Cardiac septum (tissue), 1 donor: ENCODE measurements at regions not wholly inside any gene's neighbourhood (a gene's known extent, or its start where the extent isn't known, plus 50 kb on each side); places are given as distances from the start of the nearest gene placed in this dataset.
"Not testable (repeated sequence)": the region's sequence is repeated elsewhere in the genome, so short reads cannot be mapped to it uniquely, and the experiment has no call there.

ENCODE experiments used
- DNase-seq: peaks from one replicate; pipeline ENCODE4 v3.0.0-alpha.2; 2020; ENCODE audit warnings: low spot score
- intact Hi-C: fragments of 100-400 bp; cut with DNase I; formaldehyde crosslinking; loops from one replicate; pipeline ENCODE4 v1.14.0; 2022
- donor health status: DM: no; HTN: no; CAD: no.

DNA sequence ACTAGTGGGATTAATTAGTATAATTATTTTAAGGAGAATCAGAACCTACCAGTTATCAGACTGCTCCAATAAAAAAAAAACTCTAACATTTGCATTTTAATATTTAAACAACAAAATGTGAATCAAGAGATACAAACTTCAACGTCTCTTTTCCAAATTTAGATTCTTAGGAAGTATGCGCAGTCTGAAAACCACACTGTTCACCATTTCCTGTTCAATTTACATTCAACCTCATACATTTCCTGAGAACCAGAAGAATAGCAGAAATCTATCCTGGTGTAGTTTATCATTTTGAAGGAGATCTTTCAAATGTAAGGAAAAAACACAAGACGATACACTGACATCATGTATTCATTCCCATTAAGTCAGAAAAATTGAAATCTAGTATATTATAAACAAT is 869.2 kb downstream of the EFNA5 start:
- intact Hi-C loops = no loop called here

DNA sequence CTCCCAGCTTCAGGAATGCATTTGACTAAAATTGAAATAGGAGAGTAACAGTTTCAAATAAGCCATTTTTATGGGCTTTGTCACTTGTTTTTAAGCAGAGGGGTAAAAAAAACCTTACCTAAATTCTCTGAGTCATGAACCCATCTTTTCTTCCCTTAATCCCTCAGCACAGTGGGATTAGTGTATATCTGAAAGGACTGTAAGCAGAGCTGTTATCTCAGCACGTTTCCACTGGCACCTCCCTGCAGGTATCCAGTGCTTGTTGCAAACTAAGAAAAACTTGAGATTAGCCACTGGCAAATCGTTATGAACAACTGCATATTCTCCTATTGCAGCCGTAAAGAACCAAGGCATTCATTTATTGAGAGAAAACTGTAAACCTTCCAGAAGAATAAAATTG is 872.7 kb downstream of the EFNA5 start:
- intact Hi-C loops = no loop called here
- DNase-seq = no peak

More for the DNA sequence above, 869.2 kb downstream of the EFNA5 start:
- no peak for DNase-seq

DNA sequence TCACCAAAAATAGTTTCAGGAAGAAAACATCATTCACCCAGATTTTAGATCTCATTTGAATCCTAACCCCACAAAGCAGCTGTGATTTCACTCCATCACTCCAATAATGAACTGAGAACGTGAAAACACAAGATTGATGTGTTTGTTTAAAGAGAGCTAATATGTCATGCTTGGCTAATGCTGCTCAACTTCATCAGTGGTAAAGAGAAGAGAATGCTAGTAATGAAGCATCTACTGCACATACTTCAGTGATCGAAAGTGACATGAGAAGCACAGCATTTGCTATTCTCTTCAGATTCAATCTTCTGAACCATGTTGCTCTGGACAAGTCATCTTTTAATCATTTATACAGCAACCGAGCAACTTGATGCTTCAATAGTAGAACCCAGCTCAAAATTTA is 874.7 kb downstream of the EFNA5 start:
- DNase-seq = no peak
- intact Hi-C loops = no loop called here

DNA sequence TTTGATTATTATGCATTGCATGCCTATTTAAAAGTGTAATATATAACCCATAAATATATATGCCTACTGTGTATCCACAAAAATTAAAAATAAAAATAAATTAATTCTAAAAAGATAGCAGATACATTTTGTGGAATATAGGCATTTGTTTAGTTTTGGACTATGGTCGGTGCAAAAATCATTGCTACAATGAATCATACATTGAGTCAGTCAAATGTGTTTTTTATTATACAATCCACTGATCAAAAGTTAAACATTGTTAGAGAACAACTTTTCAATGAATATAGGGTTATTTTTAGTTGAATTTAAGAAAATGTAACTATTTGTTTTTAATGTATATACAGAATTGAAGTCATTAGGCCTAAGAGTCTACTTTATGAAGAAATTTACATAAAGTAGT is 885.9 kb downstream of the EFNA5 start:
- no peak for DNase-seq
- intact Hi-C loops = no loop called here

DNA sequence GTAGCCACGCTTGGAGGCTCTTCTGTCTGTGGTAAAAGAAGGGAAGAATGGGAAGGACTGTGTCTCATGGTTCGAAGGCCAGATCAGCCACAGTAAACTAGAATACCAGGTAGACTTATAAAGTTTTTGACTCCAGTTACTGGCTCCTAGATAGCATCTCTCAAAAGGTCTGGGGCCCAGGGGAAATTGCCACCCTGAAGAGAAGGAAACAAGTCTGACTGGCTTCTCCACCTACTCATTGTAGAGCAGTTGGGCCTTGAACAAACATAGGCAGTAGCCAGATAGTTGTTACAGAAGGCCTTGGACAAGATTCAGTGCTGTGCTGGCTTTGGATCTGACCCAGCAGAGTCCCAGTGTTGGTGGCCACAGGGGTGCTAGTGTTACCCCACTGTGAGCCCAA is 890.4 kb downstream of the EFNA5 start:
- intact Hi-C loops = no loop called here

DNA sequence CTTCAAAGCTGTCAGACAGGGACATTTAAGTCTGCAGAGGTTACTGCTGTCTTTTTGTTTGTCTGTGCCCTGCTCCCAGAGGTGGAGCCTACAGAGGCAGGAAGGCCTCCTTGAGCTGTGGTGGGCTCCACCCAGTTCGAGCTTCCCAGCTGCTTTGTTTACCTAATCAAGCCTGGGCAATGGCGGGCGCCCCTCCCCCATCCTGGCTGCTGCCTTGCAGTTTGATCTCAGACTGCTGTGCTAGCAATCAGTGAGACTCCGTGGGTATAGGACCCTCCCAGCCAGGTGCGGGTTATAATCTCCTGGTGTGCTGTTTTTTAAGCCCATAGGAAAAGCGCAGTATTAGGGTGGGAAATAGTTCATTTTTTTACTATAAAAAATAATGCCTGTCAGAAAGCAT is 894.2 kb downstream of the EFNA5 start:
- intact Hi-C loops, DNase-seq: not testable (repeated sequence)

More for the DNA sequence above, 890.4 kb downstream of the EFNA5 start:
- DNase-seq = no peak

DNA sequence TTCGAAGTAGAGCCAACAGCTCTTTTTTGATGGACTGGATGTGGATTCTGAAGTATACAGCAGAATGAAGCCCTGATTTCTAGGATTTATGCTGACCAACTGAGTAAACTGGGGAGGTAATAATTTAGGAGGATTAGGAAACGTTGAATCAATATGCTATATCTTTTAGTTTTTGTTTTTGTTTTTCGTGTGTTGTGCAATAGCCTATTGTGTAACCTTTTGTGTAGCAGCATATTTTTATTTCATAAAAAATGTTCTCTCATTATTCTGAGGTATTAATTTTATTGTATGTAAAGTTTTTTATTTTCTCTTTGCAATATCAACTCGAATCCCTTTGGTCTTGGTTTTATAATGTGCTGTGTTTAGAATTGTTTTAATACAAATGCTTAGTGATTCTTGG is 902.3 kb downstream of the EFNA5 start:
- intact Hi-C loops = no loop called here
- DNase-seq = no peak

DNA sequence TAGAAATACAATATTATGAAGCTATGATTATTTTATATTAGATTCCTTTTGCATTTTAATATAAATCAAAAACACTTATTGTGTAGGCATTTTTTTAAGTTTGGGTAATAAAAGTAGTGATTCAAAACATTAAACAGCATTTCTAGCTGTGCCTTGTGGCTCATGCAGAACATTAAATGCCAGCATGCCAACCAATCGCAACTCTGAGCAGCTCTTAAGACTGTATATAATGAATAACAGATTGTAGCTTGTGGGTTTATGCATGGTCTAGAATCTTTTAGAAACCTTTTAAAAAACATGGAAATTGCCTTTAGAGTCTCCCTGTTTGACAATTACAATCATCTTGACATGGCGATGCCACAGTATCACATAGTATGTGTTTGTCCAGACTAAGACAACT is 903.8 kb downstream of the EFNA5 start:
- DNase-seq = no peak
- intact Hi-C loops = no loop called here

DNA sequence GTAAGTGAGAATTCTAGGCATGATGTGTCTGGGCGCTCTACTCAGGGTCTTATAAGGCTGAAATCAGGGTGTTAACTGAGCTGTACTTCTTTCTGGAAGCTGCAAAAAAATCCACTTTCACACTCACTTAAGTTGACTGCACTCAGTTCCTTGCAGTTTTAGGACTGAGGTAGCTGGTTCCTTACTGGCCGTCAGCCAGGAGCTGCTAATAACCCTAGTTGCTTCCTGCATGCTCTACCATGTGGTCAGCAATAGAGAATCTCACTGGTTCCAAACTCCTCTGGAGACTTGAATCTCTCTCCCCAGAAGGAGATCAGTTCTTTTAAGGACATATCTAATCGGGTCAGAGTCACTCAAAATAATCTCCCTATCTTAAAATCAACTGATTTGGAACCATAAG is 911.2 kb downstream of the EFNA5 start:
- DNase-seq = no peak
- intact Hi-C loops = no loop called here

DNA sequence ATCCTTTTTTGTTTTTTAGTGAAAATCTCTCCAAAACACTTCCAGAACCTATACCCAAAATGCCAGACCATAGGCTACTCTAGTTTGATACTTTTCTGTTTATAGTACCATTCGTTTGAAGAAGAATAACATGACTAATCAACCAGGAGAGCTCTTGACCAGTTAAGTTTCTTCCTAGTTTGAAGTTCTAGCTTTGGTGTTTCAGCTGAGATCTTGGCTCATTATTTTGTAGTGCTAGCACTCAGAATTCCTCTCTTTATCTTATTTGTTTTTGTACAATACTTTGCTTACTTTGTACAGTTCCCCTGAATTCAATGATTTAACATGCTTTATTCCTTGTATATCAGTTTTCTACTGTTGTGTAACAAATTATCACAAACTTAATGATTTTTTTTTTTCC is 911.6 kb downstream of the EFNA5 start:
- intact Hi-C loops = no loop called here
- DNase-seq = no peak

DNA sequence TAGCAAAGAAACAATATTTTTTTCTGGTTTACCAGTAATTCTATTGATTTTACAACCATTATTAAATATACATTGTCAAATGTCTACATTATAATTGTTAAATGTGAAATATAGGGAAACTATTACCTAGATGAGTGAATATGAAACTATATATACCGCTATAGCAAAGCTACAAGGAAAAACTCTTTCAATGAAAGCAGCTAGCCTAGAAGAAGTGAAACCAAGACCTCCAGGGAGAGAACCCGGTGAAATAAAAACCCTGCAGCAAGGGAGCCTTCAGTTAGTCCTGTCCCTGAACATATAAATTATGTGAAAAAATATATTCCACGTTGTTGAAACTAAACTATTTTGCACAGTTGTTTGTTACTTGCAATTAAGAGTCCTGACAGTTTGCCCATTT is 913.1 kb downstream of the EFNA5 start:
- intact Hi-C loops = no loop called here
- DNase-seq = no peak

DNA sequence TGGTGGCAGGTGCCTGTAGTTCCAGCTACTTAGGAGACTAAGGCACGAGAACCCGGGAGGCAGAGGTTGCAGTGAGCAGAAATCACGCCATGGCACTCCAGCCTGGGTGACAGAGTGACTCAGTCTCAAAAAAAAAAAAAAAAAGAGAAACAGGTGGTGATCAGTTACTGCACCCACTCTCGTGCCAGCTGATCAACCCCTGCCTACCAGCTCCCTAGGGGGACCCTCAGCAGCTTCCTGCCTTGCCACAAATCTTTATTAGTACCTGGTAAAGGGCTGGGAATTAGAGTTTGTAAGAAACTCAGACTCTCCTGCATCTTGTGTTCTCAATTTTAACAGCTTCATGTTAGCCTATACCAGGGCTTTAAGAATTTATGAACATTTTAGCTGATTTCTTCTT is 914.9 kb downstream of the EFNA5 start:
- intact Hi-C loops = no loop called here
- no peak for DNase-seq

DNA sequence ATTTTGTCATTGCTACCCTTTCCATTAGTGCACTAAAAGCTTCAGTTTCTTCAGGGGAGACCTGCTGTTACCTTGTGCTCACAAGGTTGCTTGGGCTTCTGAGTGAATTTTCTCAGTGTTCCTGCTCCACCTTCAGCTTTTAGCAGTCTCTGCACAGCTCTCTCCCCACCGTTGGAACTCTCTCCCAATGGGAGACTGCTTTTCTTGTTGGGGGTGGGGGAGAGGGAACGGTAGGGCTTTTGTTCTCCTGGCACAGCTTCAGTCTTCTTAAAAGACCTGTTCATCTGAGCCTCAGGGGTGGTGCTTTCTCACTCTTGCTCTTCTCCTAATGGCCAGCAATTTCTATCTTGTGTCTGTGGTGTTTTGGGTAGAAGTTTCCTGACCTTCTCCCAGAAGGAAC is 915.7 kb downstream of the EFNA5 start:
- intact Hi-C loops = no loop called here
- no peak for DNase-seq

DNA sequence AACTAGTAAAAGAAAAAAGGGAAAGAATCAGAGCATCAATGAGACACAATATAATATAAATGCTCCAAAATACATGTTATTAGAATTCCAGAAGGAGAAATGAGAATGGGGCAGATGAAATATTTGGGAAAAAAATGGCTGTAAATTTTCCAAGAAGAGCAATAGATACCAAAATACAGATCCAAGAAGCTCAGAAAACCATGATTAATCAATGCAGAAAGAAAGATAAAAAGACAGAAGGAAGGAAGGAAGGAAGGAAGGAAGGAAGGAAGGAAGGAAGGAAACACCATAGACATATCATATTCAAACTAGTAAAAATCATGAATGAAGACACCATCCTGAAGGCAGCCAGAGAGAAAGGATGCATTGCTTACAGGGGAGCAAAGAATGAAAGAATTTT is 920.9 kb downstream of the EFNA5 start:
- intact Hi-C loops = no loop called here

DNA sequence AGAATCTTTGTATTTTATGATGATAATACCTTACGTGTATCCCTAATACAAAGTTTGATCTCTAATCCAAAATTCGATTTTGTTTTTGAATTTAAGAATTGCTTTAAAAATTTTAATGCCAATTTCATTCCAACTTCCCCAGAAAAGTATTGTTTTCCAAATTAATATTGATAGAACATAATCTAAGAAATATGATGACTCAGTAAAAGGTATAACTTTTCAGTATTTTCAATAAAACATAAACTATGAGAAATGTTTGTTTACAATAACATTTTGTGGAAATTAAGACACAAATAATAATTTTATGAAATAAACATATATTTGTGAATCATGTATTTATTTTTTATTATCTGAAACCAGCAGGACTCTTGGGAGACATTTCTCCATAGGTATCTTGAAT is 931.6 kb downstream of the EFNA5 start:
- intact Hi-C loops = no loop called here
- DNase-seq = no peak

More for the DNA sequence above, 920.9 kb downstream of the EFNA5 start:
- no peak for DNase-seq

DNA sequence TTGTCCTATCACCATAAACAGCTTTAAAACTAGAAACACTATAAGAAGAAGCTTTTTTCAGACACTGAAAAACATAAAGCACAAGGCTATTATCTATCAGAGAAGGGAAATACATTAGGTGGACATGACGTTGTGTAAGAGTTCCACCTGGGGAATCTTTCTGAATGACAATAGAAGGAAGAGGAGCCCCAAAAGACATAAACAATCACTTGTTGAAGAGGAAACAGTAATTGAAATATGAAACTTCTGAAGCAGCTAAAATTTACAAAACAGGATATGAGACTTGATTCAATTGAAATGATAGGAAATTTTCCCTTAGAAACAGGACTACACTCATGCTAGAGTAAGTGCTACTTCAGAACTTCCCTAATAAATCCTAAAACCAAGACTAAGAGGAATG is 933.6 kb downstream of the EFNA5 start:
- DNase-seq = no peak
- intact Hi-C loops = no loop called here

DNA sequence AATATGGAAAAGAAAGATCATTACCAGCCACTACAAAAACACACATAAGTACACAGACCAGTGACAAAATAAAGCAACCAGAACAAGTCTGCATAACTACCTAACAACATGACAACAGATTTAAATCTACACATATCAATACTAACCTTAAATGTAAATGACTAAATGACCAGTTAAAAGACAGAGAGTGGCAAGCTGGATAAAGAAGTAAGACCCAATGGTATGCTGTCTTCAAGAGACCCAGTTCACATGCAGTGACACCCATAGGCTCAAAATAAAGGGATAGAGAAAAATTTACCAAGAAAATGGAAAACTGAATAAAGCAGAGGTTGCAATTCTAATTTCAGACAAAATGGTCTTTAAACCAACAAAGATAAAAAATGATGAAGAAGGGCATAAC is 938.1 kb downstream of the EFNA5 start:
- no peak for DNase-seq
- intact Hi-C loops = no loop called here

DNA sequence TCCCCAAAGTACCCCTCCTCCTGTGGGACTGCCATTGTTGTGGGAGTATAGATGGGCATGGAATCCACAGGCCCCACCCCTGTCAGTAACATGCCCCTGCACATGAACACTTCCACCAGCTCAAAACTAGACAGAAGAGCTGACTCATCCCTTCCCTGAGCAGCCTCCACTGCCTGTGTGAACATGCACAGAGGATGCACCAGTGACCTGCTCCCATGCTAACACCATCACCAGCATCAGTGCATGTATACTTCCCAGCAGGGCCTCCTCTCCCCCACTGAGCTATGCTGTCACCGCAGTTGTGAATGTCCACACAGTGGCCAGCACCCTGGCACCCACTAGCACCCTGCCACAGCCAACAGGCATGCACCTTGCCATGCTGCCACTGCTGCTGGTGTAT is 939.8 kb downstream of the EFNA5 start:
- intact Hi-C loops = no loop called here
- no peak for DNase-seq

DNA sequence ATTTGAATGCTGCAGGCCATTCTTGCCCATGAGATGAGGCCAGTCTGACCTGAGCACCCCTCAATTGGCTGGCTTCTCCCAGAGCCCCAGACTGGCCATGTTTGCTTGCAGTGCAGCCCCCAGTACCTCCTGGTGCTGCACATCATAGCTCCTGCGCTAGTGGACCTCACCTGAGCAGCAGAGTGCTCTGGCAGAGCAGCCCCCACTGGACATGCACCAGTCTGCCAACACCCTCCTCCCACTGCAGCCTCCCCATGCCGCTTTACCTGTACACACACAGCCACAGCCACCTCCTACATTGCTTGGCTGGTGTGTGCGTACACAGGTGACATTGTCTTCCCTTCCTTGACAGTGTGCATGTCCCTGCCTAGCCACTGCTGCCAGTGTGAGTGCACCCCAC is 940.2 kb downstream of the EFNA5 start:
- DNase-seq = no peak
- intact Hi-C loops = no loop called here

DNA sequence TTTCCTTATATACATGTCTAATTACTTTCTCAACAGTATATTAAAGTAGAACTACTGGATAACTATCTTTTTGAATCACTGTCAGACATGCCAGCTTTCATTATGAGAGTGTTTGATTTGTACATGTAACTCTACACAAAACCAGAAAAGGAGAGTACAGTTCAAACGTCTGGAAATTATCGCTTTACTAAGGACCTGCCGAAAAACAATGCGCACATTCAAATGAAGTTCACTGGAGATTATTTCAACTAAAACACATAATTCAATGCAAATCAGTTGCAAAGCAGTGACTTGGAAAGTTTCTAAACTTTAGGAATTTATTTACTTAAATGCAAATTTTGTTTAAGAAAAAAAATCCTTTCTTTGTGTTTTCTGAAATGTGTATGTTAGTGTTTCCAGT is 942.5 kb downstream of the EFNA5 start:
- intact Hi-C loops = no loop called here
- DNase-seq = no peak

DNA sequence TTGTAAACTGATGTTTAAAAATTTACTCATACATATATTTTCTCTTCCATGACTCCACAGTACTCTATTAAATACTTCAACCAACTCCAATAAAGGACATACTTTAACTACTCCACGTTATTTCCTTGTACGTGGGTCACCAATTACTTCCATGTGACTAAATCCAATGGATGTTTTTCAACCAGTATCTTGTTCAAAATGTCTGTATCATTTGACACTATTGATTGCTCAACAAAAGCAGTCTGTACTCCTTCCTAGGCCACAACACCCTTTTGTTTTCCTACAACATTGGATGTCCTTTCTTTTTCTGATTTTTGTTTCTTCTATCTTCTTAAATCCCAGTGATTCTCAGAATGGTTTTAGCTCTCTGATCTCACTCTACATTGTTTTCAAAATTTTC is 943.7 kb downstream of the EFNA5 start:
- no peak for DNase-seq
- intact Hi-C loops = no loop called here

DNA sequence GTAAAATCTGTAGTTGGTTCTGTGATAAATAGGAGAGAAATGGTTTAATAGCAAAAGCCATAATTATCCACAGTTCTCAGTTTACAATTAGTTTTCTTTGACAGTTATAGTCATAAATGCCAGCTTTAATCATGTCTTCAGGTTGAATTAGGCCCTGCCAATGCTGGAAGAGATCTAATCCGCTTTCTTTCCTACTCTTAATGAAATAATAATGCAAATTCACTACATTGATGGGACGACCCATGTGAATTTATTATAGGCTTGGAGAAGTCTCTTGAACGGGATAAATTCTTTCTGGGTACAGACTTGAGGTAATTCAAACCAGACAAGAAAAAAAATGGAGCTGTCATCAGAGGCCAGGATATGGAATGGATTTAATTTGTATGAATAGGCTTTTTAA is 950.4 kb downstream of the EFNA5 start:
- intact Hi-C loops = no loop called here
- no peak for DNase-seq

DNA sequence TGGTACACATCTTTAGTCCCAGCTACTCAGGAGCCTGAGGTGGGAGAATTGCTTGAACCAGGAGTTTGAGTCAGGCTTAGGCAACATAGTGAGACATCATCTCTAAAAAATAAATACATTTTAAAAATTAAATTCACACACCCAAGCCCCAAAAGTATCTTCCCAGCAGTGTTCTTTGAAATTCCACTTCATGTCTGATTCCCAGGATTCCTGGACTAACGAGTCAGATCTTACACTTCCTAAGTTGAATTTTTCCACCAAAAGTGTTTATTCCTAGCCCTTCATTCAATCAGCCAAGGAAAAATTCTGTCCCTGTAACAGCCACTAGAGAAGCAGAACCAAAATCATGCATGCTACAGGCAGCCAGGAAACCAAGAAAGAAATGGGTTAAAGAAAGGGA is 970.9 kb downstream of the EFNA5 start:
- DNase-seq = no peak
- intact Hi-C loops = no loop called here
